GM23338 (cell line): ENCODE measurements at regions not wholly inside any gene's neighbourhood (a gene's known extent, or its start where the extent isn't known, plus 50 kb on each side); places are given as distances from the start of the nearest gene placed in this dataset.

Experiments used
- ATAC-seq: fragments of 200-7000 bp; cut with Tn5 transposase; 3 replicates; pipeline ENCODE4 v1.9.1; 2020
- DNase-seq: peaks from one replicate; pipeline ENCODE4 v3.0.0-alpha.2; 2015; ENCODE audit warnings: low spot score
- H2AFZ ChIP-seq: fragments of 200-600 bp; sonication (generic); 2 replicates; pipeline ENCODE4 v1.8.0; 2016; ENCODE audit warnings: antibody characterized with exemption, mild to moderate bottlenecking, moderate library complexity
- H3F3A ChIP-seq: fragments of 200-600 bp; sonication (generic); replicated peaks from 2 replicates; pipeline ENCODE4 v1.8.0; 2017; ENCODE audit warnings: antibody characterized with exemption, mixed run types, low read depth
- H3K27ac ChIP-seq: fragments of 200-600 bp; sonication (generic); 2 replicates; pipeline ENCODE4 v1.6.1; 2016; ENCODE audit warnings: low read depth
- H3K27me3 ChIP-seq: fragments of 200-600 bp; sonication (generic); 2 replicates; pipeline ENCODE4 v1.8.0; 2016; ENCODE audit warnings: mild to moderate bottlenecking, mixed run types, moderate library complexity; ENCODE audit not compliant: insufficient read depth
- H3K36me3 ChIP-seq: fragments of 200-600 bp; sonication (generic); 2 replicates; pipeline ENCODE4 v1.8.0; 2016; ENCODE audit warnings: mild to moderate bottlenecking; ENCODE audit not compliant: insufficient read depth
- H3K4me1 ChIP-seq: fragments of 200-600 bp; sonication (generic); 2 replicates; pipeline ENCODE4 v1.8.0; 2016; ENCODE audit warnings: mild to moderate bottlenecking, moderate library complexity; ENCODE audit not compliant: insufficient read depth
- H3K4me2 ChIP-seq: fragments of 200-600 bp; sonication (generic); 2 replicates; pipeline ENCODE4 v1.7.1; 2017; ENCODE audit warnings: mixed run types
- H3K4me3 ChIP-seq: fragments of 200-600 bp; sonication (generic); 2 replicates; pipeline ENCODE4 v1.6.1; 2016; ENCODE audit warnings: mixed run types
- H3K79me2 ChIP-seq: fragments of 200-600 bp; sonication (generic); replicated peaks from 2 replicates; pipeline ENCODE4 v1.8.0; 2017; ENCODE audit warnings: mild to moderate bottlenecking; ENCODE audit not compliant: insufficient read depth
- H3K9me2 ChIP-seq: fragments of 200-600 bp; sonication (generic); 2 replicates; pipeline ENCODE4 v1.8.0; 2017; ENCODE audit not compliant: insufficient read depth
- H4K20me1 ChIP-seq: fragments of 200-600 bp; sonication (generic); replicated peaks from 2 replicates; pipeline ENCODE4 v1.8.0; 2017; ENCODE audit warnings: mild to moderate bottlenecking; ENCODE audit not compliant: insufficient read depth
- H3K27ac Mint-ChIP-seq: 2 replicates; pipeline ENCODE4 v1.8.0; 2020; ENCODE audit warnings: inconsistent platforms, mild to moderate bottlenecking, moderate library complexity, mixed read lengths
- H3K27me3 Mint-ChIP-seq: 3 replicates; pipeline ENCODE4 v1.8.0; 2022; ENCODE audit warnings: low read depth, mild to moderate bottlenecking, moderate library complexity, mixed read lengths, inconsistent platforms; ENCODE audit not compliant: insufficient read depth, poor library complexity
- H3K36me3 Mint-ChIP-seq: 3 replicates; pipeline ENCODE4 v1.8.0; 2021; ENCODE audit warnings: low read depth, mild to moderate bottlenecking, inconsistent platforms, moderate library complexity, mixed read lengths
- H3K4me1 Mint-ChIP-seq: 3 replicates; pipeline ENCODE4 v1.8.0; 2020; ENCODE audit warnings: mild to moderate bottlenecking, inconsistent platforms, mixed read lengths
- H3K4me3 Mint-ChIP-seq: 3 replicates; pipeline ENCODE4 v1.8.0; 2021; ENCODE audit warnings: moderate library complexity, mild to moderate bottlenecking, inconsistent platforms, mixed read lengths
- H3K9me3 Mint-ChIP-seq: 3 replicates; pipeline ENCODE4 v1.8.0; 2020; ENCODE audit warnings: moderate library complexity, mild to moderate bottlenecking, inconsistent platforms, mixed read lengths
- CREB1 ChIP-seq: fragments of 250-450 bp; sonication (Bioruptor Pico); IDR thresholded peaks from 2 replicates; pipeline ENCODE4 v1.5.0; 2020; ENCODE audit warnings: low read depth, mild to moderate bottlenecking, moderate library complexity
- EZH2 ChIP-seq: fragments of 200-600 bp; sonication (generic); IDR thresholded peaks from one replicate; pipeline ENCODE4 v1.8.0; 2017; ENCODE audit warnings: antibody characterized with exemption, mild to moderate bottlenecking, low read depth; ENCODE audit not compliant: unreplicated experiment
- EZH2phosphoT487 ChIP-seq: fragments of 200-600 bp; sonication (generic); IDR thresholded peaks from one replicate; pipeline ENCODE4 v1.8.1; 2018; ENCODE audit warnings: antibody characterized with exemption; ENCODE audit not compliant: unreplicated experiment
- JUNB ChIP-seq: IDR thresholded peaks from one replicate; pipeline ENCODE4 v1.6.1; 2016; ENCODE audit warnings: antibody characterized with exemption; ENCODE audit not compliant: unreplicated experiment
- NANOG ChIP-seq: IDR thresholded peaks from 2 replicates; pipeline ENCODE4 v1.6.1; 2016; ENCODE audit warnings: antibody characterized with exemption, borderline replicate concordance
- POLR2AphosphoS5 ChIP-seq: IDR thresholded peaks from 2 replicates; pipeline ENCODE4 v1.6.1; 2016; ENCODE audit warnings: antibody characterized with exemption, low read depth
- STAT1 ChIP-seq: IDR thresholded peaks from one replicate; pipeline ENCODE4 v1.6.1; 2016; ENCODE audit warnings: antibody characterized with exemption; ENCODE audit not compliant: unreplicated experiment
- ZNF114 ChIP-seq: fragments of 250-450 bp; sonication (Bioruptor Pico); IDR thresholded peaks from 2 replicates; pipeline ENCODE4 v1.5.0; 2020; ENCODE audit warnings: mild to moderate bottlenecking, moderate library complexity
- ZNF331 ChIP-seq: fragments of 250-450 bp; sonication (Bioruptor Pico); IDR thresholded peaks from 2 replicates; pipeline ENCODE4 v1.5.0; 2020; ENCODE audit warnings: low read depth, mild to moderate bottlenecking, moderate library complexity
- ZNF462 ChIP-seq: fragments of 250-450 bp; sonication (Bioruptor Pico); IDR thresholded peaks from 2 replicates; pipeline ENCODE4 v1.5.0; 2020; ENCODE audit warnings: mild to moderate bottlenecking, moderate library complexity
- TF ChIP-seq, protein P1 (sequence below): IDR thresholded peaks from one replicate; pipeline ENCODE4 v1.6.1; 2018; ENCODE audit warnings: antibody characterized with exemption; ENCODE audit not compliant: unreplicated experiment
- TF ChIP-seq, protein P2 (sequence below): IDR thresholded peaks from 2 replicates; pipeline ENCODE4 v1.6.1; 2016; ENCODE audit warnings: antibody characterized with exemption
- TF ChIP-seq, protein P3 (sequence below), 2 experiments: fragments of 200-600 bp in 1 of 2; sonication (generic) in 1 of 2; conservative IDR thresholded peaks; 2 replicates each; pipeline versions ENCODE4 v1.5.1 to v1.6.1; 2016 to 2017; ENCODE audit warnings: antibody characterized with exemption in 2 of 2, low read depth in 2 of 2, mild to moderate bottlenecking in 2 of 2, moderate library complexity in 1 of 2

- no peaks in the 10 kb centered on the region for H3K27me3 Mint-ChIP-seq
- H3K4me1 ChIP-seq: peaks cover 4% of the 10 kb centered on the region; the same call in 1 of the 2 replicates
- no peak overlapping the region for H3K27ac Mint-ChIP-seq
- peaks cover 11% of the 10 kb centered on the region for H3K4me1 Mint-ChIP-seq
- no peaks in the 10 kb centered on the region for H3F3A ChIP-seq
- H3K9me2 ChIP-seq: no peaks in the 10 kb centered on the region
- no peak for ATAC-seq
- H3K36me3 Mint-ChIP-seq: no peaks in the 10 kb centered on the region
- no peak overlapping the region for H3K27ac ChIP-seq
- no peaks in the 10 kb centered on the region for H3K27me3 ChIP-seq
- TF ChIP-seq ZNF331: no peak
- TF ChIP-seq, protein P1, sequence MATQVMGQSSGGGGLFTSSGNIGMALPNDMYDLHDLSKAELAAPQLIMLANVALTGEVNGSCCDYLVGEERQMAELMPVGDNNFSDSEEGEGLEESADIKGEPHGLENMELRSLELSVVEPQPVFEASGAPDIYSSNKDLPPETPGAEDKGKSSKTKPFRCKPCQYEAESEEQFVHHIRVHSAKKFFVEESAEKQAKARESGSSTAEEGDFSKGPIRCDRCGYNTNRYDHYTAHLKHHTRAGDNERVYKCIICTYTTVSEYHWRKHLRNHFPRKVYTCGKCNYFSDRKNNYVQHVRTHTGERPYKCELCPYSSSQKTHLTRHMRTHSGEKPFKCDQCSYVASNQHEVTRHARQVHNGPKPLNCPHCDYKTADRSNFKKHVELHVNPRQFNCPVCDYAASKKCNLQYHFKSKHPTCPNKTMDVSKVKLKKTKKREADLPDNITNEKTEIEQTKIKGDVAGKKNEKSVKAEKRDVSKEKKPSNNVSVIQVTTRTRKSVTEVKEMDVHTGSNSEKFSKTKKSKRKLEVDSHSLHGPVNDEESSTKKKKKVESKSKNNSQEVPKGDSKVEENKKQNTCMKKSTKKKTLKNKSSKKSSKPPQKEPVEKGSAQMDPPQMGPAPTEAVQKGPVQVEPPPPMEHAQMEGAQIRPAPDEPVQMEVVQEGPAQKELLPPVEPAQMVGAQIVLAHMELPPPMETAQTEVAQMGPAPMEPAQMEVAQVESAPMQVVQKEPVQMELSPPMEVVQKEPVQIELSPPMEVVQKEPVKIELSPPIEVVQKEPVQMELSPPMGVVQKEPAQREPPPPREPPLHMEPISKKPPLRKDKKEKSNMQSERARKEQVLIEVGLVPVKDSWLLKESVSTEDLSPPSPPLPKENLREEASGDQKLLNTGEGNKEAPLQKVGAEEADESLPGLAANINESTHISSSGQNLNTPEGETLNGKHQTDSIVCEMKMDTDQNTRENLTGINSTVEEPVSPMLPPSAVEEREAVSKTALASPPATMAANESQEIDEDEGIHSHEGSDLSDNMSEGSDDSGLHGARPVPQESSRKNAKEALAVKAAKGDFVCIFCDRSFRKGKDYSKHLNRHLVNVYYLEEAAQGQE: no peak
- TF ChIP-seq POLR2AphosphoS5: no peak
- TF ChIP-seq, protein P2, sequence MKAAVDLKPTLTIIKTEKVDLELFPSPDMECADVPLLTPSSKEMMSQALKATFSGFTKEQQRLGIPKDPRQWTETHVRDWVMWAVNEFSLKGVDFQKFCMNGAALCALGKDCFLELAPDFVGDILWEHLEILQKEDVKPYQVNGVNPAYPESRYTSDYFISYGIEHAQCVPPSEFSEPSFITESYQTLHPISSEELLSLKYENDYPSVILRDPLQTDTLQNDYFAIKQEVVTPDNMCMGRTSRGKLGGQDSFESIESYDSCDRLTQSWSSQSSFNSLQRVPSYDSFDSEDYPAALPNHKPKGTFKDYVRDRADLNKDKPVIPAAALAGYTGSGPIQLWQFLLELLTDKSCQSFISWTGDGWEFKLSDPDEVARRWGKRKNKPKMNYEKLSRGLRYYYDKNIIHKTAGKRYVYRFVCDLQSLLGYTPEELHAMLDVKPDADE: no peak
- TF ChIP-seq CREB1: no peak
- TF ChIP-seq NANOG: no peak
- no peak for TF ChIP-seq JUNB
- no peak for TF ChIP-seq STAT1
- no peak for TF ChIP-seq ZNF462 (CRISPR knock-in tag)
- no peak for TF ChIP-seq EZH2phosphoT487
- no peak for TF ChIP-seq EZH2
- TF ChIP-seq, protein P3, sequence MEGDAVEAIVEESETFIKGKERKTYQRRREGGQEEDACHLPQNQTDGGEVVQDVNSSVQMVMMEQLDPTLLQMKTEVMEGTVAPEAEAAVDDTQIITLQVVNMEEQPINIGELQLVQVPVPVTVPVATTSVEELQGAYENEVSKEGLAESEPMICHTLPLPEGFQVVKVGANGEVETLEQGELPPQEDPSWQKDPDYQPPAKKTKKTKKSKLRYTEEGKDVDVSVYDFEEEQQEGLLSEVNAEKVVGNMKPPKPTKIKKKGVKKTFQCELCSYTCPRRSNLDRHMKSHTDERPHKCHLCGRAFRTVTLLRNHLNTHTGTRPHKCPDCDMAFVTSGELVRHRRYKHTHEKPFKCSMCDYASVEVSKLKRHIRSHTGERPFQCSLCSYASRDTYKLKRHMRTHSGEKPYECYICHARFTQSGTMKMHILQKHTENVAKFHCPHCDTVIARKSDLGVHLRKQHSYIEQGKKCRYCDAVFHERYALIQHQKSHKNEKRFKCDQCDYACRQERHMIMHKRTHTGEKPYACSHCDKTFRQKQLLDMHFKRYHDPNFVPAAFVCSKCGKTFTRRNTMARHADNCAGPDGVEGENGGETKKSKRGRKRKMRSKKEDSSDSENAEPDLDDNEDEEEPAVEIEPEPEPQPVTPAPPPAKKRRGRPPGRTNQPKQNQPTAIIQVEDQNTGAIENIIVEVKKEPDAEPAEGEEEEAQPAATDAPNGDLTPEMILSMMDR (conservative IDR thresholded peaks at IDR 0.05; ENCODE audit: low read depth in 2 of 2): no peak
- TF ChIP-seq ZNF114 (CRISPR knock-in tag): no peak
- H3K36me3 ChIP-seq: no peaks in the 10 kb centered on the region
- H3K4me3 Mint-ChIP-seq: no peak overlapping the region
- no peaks in the 10 kb centered on the region for H4K20me1 ChIP-seq
- H2AFZ ChIP-seq: peak overlapping the region; percentile 38; the same call in 1 of the 2 replicates
- no peaks in the 10 kb centered on the region for H3K9me3 Mint-ChIP-seq
- H3K4me2 ChIP-seq: no peak overlapping the region
- no peak overlapping the region for H3K4me3 ChIP-seq
- DNase-seq: no peak
- no peaks in the 10 kb centered on the region for H3K79me2 ChIP-seq
Observed at GRCh38 chr12:45626965-45627364, 102.5 kb upstream of the ARID2 start.
